NB4 (cell line): ENCODE measurements at regions not wholly inside any gene's neighbourhood (a gene's known extent, or its start where the extent isn't known, plus 50 kb on each side); places are given as distances from the start of the nearest gene placed in this dataset.

Experiments used
- CTCF ChIP-seq: IDR thresholded peaks from one replicate; pipeline ENCODE4 v1.5.1; 2012; ENCODE audit warnings: low read depth, low read length
- MAX ChIP-seq: IDR thresholded peaks from 2 replicates; pipeline ENCODE4 v1.6.1; 2011; ENCODE audit warnings: low read depth, low read length
- MYC ChIP-seq: IDR thresholded peaks from 2 replicates; pipeline ENCODE4 v1.6.1; 2011; ENCODE audit warnings: low read depth, low read length
- POLR2A ChIP-seq: IDR thresholded peaks from 2 replicates; pipeline ENCODE4 v1.6.1; 2011; ENCODE audit warnings: mild to moderate bottlenecking; ENCODE audit not compliant: insufficient read length; ENCODE audit errors: extremely low read depth

- TF ChIP-seq CTCF (no peak), POLR2A (no peak), MAX (no peak), MYC (no peak)
These were observed 179.7 kb upstream of the DAB2 start for GRCh38 chr5:39604491-39604890.
